Embryonic facial prominence (tissue), 1 donor: ENCODE measurements at regions not wholly inside any gene's neighbourhood (a gene's known extent, or its start where the extent isn't known, plus 50 kb on each side); places are given as distances from the start of the nearest gene placed in this dataset.

Experiments used
- DNase-seq: peaks from one replicate; pipeline ENCODE4 v3.0.0-alpha.2; 2016; ENCODE audit errors: extremely low spot score

DNA sequence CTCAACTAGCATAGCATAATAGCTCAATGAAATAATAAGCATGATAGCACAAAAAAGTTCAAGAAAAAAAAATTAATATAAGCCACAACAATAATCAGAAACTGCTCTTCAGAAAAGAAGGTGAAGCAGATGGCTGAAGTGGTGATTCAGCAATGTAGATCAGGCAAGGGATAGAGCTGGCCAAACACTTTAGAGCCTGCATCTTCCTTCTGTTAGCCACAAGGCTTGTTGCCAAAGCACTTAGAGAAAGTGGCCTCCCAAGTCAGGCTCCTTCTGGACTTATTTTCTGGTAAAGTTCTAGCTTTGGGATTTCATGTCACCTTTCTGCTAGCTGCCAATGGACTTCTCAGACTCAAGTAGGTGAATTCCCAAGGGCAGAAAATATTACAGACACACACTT is 60.3 kb upstream of the C1orf87 start:
- no peak for DNase-seq

DNA sequence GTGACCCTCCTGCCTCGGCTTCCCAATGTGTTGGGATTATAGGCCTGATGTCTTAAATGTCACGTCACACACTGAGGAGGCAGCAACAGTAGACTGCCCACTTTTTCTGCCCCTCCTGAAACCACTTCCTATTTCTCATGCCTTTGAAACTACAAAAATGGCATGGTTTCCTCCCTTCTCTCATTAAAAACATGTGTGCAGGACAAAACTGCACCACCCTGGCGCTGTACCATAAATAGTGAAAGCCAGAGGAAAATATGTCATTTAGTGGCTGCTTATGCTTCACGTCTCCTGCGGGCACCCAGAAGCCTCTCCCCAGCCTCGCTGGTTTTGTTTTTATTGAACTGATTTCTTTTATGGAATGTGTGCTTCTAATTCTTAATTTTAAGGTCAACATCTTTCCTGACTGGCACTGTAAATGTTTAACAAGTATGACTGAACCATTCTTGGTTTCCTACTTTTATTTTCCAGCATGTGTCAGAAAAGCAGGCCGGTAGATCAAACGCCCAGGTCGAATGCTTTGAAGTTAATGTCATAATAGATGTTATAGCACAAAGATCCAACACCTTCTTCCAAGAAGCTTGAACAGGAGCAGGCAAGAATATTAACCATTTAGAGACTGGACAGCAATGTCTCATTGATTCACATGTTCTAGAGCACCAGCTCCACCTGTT is 59.6 kb upstream of the C1orf87 start:
- peak; percentile 59 for DNase-seq

DNA sequence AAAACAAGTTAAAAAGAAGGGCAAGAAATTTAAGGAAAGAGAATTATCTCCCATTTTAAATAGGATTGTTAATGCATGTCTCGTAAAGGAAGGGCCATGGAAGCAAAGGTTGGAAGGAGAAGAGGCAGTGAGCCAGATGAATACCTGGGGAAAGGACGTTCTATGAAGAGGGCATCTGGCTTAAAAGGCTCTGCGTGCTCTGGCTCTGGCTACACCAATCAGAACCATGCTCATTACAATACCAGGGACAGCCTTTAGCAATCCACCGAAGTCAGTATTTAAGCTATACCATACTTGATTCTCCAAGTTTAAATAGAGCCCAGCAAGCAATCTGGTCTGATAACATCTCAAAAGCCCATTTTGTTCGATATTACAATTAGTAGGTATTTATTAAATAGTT is 58.5 kb upstream of the C1orf87 start:
- DNase-seq: no peak

DNA sequence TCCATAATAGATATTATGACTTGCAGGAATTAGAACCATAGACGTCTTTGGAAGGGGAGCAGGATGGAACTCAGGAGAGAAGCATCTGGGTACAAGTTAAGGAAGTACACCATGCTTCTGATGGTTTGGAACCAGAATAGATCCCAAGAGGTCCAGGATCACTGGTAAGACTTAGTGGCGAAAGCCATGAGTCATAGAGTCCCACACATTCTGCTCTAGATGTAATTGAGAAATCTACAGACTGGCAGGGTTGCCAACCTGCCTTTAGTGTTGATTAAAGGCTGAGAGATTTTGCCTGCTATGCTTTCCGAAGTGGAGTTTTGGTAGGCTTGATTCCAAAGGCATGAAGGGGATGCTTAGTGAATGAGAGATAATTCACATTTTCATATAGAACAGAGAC is 57.1 kb upstream of the C1orf87 start:
- DNase-seq: no peak

DNA sequence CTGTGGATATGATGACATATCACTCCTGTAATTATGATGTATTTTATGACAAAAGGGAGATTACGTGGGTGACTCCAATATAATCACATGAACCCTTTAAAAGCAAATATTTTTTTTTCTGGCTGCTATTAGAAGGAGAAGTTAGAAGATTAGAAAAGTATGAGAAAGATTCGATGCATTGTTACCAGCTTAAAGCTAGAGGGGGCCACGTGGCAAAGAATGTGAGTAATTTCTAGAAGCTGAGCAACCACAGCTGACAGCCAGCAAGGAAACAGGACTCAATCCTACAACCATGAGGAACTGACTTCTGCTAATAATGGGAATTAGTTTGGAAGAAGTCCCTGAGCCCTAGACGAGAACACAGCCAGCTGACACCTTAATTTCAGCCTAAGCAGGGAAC is 56.3 kb upstream of the C1orf87 start:
- no peak for DNase-seq

DNA sequence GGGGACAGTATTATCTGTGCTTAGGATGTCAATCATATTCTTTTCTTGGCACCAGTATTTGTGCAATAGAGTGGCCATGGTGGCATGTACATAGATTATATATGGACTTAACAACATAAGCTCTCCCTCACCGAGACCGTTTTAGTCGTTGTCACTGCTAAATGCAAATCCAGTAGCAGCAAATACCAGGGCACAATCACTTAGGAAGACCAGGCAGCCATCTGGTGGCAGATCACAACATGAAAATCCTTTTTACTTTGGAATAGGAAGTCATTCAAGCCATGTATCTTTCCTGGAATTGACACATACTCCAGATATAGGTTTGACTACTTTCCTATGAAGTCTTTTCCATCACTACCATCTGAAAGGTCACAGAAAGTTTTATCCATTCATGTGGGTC is 53.2 kb upstream of the C1orf87 start:
- no peak for DNase-seq
